ENCODE measurements at regions not wholly inside any gene's neighbourhood (a gene's known extent, or its start where the extent isn't known, plus 50 kb on each side); places are given as distances from the start of the nearest gene placed in this dataset.

DNA sequence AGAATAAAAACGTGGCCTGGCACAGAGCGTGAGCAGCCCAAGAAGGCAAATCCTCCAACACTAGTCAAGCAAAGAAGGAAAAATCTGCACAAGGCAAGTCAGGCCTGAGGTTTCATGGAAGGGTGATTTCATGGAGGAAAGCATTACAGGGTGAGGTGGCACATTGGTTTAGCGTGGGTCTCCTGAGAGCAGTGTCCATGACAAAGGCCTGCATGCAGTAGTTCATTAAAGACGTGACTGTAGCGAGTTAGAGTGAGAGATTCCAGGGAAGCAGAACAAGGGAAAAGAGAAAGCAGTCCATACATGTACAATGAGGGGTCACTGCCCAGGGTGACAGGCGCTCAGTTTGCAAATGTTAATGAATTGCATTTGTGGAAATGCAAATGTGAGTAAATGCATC is 285.0 kb upstream of the ERCC4 start:
- Mint-ChIP-seq H3K36me3 (no peaks in the 10 kb centered on the region), H3K4me3 (no peak overlapping the region), H3K4me1 (no peaks in the 10 kb centered on the region), H3K9me3 (peaks cover 0 to 6% (median 2%) of the 10 kb centered on the region in 7 donors), H3K27ac (no peak overlapping the region), H3K27me3 (no peaks in the 10 kb centered on the region)
- ATAC-seq (ENCODE audit: low read depth in 2 of 2) = no peak
- Histone ChIP-seq H3K4me3 (ENCODE audit: low read depth, low read length) (no peak overlapping the region), H3K27ac (ENCODE audit: insufficient read depth, low read length, poor library complexity, severe bottlenecking) (no peak overlapping the region), H3K9me3 (ENCODE audit: control insufficient read depth in 2 of 2, low read length in 2 of 2) (no peaks in the 10 kb centered on the region), H3K36me3 (ENCODE audit: control insufficient read depth, insufficient read depth, low read length) (no peaks in the 10 kb centered on the region), H3K4me1 (ENCODE audit: control insufficient read depth, insufficient read depth, low read length, poor library complexity, severe bottlenecking) (no peaks in the 10 kb centered on the region), H3K27me3 (ENCODE audit: control insufficient read depth, insufficient read depth, low read length) (no peaks in the 10 kb centered on the region)
- no peak for DNase-seq

DNA sequence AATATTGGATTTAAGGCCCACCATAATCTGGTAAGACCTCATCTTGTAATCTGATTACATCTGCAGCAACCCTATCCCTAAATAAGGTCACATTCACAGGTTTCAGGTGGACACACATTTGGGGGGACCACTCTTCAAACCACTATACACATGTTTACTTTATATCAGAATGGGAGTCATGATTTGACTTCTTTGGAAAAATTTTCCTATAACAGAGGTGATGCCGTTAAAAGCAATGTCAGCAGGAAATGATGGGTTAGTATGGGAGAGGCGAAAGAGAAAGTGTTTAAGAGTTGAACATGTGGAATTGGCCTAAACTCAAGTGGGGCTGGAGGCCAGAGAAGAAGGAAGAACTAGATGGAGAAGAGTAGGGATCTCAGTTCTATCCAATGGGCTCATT is 281.7 kb upstream of the ERCC4 start:
- Histone ChIP-seq H3K9me3 (ENCODE audit: control insufficient read depth in 2 of 2, low read length in 2 of 2) (no peaks in the 10 kb centered on the region), H3K4me3 (ENCODE audit: low read depth, low read length) (no peak overlapping the region), H3K27ac (ENCODE audit: insufficient read depth, low read length, poor library complexity, severe bottlenecking) (no peak overlapping the region), H3K36me3 (ENCODE audit: control insufficient read depth, insufficient read depth, low read length) (no peaks in the 10 kb centered on the region), H3K27me3 (ENCODE audit: control insufficient read depth, insufficient read depth, low read length) (no peaks in the 10 kb centered on the region), H3K4me1 (ENCODE audit: control insufficient read depth, insufficient read depth, low read length, poor library complexity, severe bottlenecking) (no peaks in the 10 kb centered on the region)
- Mint-ChIP-seq H3K27ac (no peak overlapping the region), H3K27me3 (no peaks in the 10 kb centered on the region), H3K36me3 (no peaks in the 10 kb centered on the region), H3K4me1 (no peaks in the 10 kb centered on the region), H3K9me3 (peaks cover 0 to 6% (median 4%) of the 10 kb centered on the region in 7 donors), H3K4me3 (no peak overlapping the region)
- DNase-seq = no peak
- no peak for ATAC-seq (ENCODE audit: low read depth in 2 of 2)

- Histone ChIP-seq H3K36me3 (ENCODE audit: control insufficient read depth, insufficient read depth, low read length) (no peaks in the 10 kb centered on the region), H3K27me3 (ENCODE audit: control insufficient read depth, insufficient read depth, low read length) (no peaks in the 10 kb centered on the region), H3K4me1 (ENCODE audit: control insufficient read depth, insufficient read depth, low read length, poor library complexity, severe bottlenecking) (no peaks in the 10 kb centered on the region), H3K4me3 (ENCODE audit: low read depth, low read length) (no peak overlapping the region), H3K9me3 (ENCODE audit: control insufficient read depth in 2 of 2, low read length in 2 of 2) (peaks cover 0 to 2% of the 10 kb centered on the region in 2 experiments), H3K27ac (ENCODE audit: insufficient read depth, low read length, poor library complexity, severe bottlenecking) (no peak overlapping the region)
- H3K27ac Mint-ChIP-seq = no peak overlapping the region
- H3K9me3 Mint-ChIP-seq = peaks cover 0 to 3% (median 2%) of the 10 kb centered on the region in 7 donors
- no peaks in the 10 kb centered on the region for H3K36me3 Mint-ChIP-seq
- no peak for ATAC-seq (ENCODE audit: low read depth in 2 of 2)
- no peaks in the 10 kb centered on the region for H3K27me3 Mint-ChIP-seq
- no peak overlapping the region for H3K4me3 Mint-ChIP-seq
- no peaks in the 10 kb centered on the region for H3K4me1 Mint-ChIP-seq
- no peak for DNase-seq
Observed at GRCh38 chr16:13643412-13643811, 276.5 kb upstream of the ERCC4 start.

DNA sequence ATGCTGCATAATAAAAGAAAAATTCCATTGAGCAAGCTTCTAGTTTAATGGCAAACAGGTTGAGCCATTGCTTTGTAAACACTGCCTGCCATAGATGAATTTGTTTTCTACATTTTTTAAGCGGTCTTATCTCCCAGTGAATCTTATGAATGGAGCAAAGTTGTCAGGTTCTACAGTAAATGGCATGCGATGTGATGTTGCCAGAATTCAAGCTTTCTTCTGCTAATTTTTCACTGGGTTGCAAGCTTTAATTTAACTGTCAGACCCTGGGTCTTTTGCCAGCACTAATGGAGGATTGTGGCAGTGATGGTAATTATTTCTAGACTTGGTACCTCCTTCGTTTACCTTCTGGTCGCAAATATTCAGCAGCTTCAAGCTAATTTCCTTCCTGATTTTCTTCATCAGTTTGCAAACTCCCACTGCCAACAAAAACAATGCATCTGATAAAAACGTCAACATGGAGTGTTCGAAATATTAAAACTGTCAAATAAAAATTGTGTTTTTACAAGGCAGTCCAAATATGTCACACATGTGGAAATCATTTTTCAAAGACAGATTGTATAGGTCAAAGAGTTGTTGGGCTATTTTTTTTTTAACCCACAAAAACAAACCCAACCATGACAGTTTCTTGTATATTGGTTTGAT is 274.2 kb upstream of the ERCC4 start:
- Mint-ChIP-seq H3K4me3 (no peak overlapping the region), H3K27ac (no peak overlapping the region), H3K9me3 (peaks cover 0 to 3% (median 2%) of the 10 kb centered on the region in 7 donors), H3K27me3 (no peaks in the 10 kb centered on the region), H3K36me3 (no peaks in the 10 kb centered on the region), H3K4me1 (no peaks in the 10 kb centered on the region)
- no peaks in the 10 kb centered on the region for H3K27me3 ChIP-seq (ENCODE audit: control insufficient read depth, insufficient read depth, low read length)
- DNase-seq (no peak), ATAC-seq (ENCODE audit: low read depth in 2 of 2) (no peak)
- H3K9me3 ChIP-seq (ENCODE audit: control insufficient read depth in 2 of 2, low read length in 2 of 2) = peaks cover 0 to 2% of the 10 kb centered on the region in 2 experiments
- no peaks in the 10 kb centered on the region for H3K36me3 ChIP-seq (ENCODE audit: control insufficient read depth, insufficient read depth, low read length)
- H3K4me3 ChIP-seq (ENCODE audit: low read depth, low read length) = no peak overlapping the region
- H3K27ac ChIP-seq (ENCODE audit: insufficient read depth, low read length, poor library complexity, severe bottlenecking) = no peak overlapping the region
- H3K4me1 ChIP-seq (ENCODE audit: control insufficient read depth, insufficient read depth, low read length, poor library complexity, severe bottlenecking) = no peaks in the 10 kb centered on the region

- Mint-ChIP-seq H3K27ac (no peak overlapping the region), H3K36me3 (no peaks in the 10 kb centered on the region), H3K4me3 (no peak overlapping the region), H3K4me1 (no peaks in the 10 kb centered on the region), H3K27me3 (no peaks in the 10 kb centered on the region), H3K9me3 (peaks cover 0 to 4% (median 0%) of the 10 kb centered on the region in 7 donors)
- no peak overlapping the region for H3K4me3 ChIP-seq (ENCODE audit: low read depth, low read length)
- no peaks in the 10 kb centered on the region for H3K27me3 ChIP-seq (ENCODE audit: control insufficient read depth, insufficient read depth, low read length)
- no peak for DNase-seq
- H3K9me3 ChIP-seq (ENCODE audit: control insufficient read depth in 2 of 2, low read length in 2 of 2) = no peaks in the 10 kb centered on the region
- H3K27ac ChIP-seq (ENCODE audit: insufficient read depth, low read length, poor library complexity, severe bottlenecking) = no peak overlapping the region
- no peaks in the 10 kb centered on the region for H3K4me1 ChIP-seq (ENCODE audit: control insufficient read depth, insufficient read depth, low read length, poor library complexity, severe bottlenecking)
- no peaks in the 10 kb centered on the region for H3K36me3 ChIP-seq (ENCODE audit: control insufficient read depth, insufficient read depth, low read length)
- ATAC-seq (ENCODE audit: low read depth in 2 of 2) = no peak
Observed at GRCh38 chr16:13660807-13661206, 259.1 kb upstream of the ERCC4 start.

- Mint-ChIP-seq H3K4me1 (no peaks in the 10 kb centered on the region), H3K4me3 (no peak overlapping the region), H3K9me3 (peaks cover 0 to 8% (median 4%) of the 10 kb centered on the region in 7 donors), H3K36me3 (no peaks in the 10 kb centered on the region), H3K27ac (no peak overlapping the region), H3K27me3 (peaks cover 4% of the 10 kb centered on the region)
- Histone ChIP-seq H3K27ac (ENCODE audit: insufficient read depth, low read length, poor library complexity, severe bottlenecking) (no peak overlapping the region), H3K9me3 (ENCODE audit: control insufficient read depth in 2 of 2, low read length in 2 of 2) (no peaks in the 10 kb centered on the region), H3K4me3 (ENCODE audit: low read depth, low read length) (no peak overlapping the region), H3K27me3 (ENCODE audit: control insufficient read depth, insufficient read depth, low read length) (no peaks in the 10 kb centered on the region), H3K36me3 (ENCODE audit: control insufficient read depth, insufficient read depth, low read length) (no peaks in the 10 kb centered on the region), H3K4me1 (ENCODE audit: control insufficient read depth, insufficient read depth, low read length, poor library complexity, severe bottlenecking) (no peaks in the 10 kb centered on the region)
- ATAC-seq (ENCODE audit: low read depth in 2 of 2) (no peak), DNase-seq (no peak)
Observed at GRCh38 chr16:13665876-13666275, 254.1 kb upstream of the ERCC4 start.

DNA sequence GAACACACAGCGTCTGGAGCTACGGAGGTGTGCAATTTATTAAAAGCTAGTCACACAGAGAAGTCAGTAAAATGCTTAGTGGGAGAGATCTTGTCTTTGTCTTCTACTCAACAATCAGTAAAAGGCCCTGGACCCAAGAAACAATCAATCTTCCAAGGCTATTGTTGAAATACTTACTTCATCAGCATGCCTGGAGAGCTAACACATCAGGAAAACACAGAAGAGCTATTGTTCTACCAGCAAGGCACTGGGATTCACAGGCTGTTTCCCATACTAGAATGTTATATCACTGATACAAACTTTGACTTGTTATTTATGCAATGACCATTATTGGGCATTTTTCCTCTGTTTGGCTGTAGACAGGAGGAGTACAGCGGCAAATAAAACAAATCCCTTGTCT is 247.8 kb upstream of the ERCC4 start:
- Histone ChIP-seq H3K27ac (ENCODE audit: insufficient read depth, low read length, poor library complexity, severe bottlenecking) (no peak overlapping the region), H3K9me3 (ENCODE audit: control insufficient read depth in 2 of 2, low read length in 2 of 2) (no peaks in the 10 kb centered on the region), H3K4me3 (ENCODE audit: low read depth, low read length) (no peak overlapping the region), H3K36me3 (ENCODE audit: control insufficient read depth, insufficient read depth, low read length) (no peaks in the 10 kb centered on the region), H3K27me3 (ENCODE audit: control insufficient read depth, insufficient read depth, low read length) (no peaks in the 10 kb centered on the region), H3K4me1 (ENCODE audit: control insufficient read depth, insufficient read depth, low read length, poor library complexity, severe bottlenecking) (no peaks in the 10 kb centered on the region)
- H3K9me3 Mint-ChIP-seq = peaks cover 2 to 11% (median 5%) of the 10 kb centered on the region in 7 donors
- no peak overlapping the region for H3K27ac Mint-ChIP-seq
- H3K36me3 Mint-ChIP-seq = no peaks in the 10 kb centered on the region
- H3K4me3 Mint-ChIP-seq = no peak overlapping the region
- DNase-seq (no peak), ATAC-seq (ENCODE audit: low read depth in 2 of 2) (no peak)
- no peaks in the 10 kb centered on the region for H3K27me3 Mint-ChIP-seq
- H3K4me1 Mint-ChIP-seq = no peaks in the 10 kb centered on the region
